Activated CD4-positive, CD25-positive, alpha-beta regulatory T cell treated with anti-CD3 and anti-CD28 coated beads, Interleukin-2, amount 50 U/mL, for 16 hours (primary cell): ENCODE measurements at regions not wholly inside any gene's neighbourhood (a gene's known extent, or its start where the extent isn't known, plus 50 kb on each side); places are given as distances from the start of the nearest gene placed in this dataset.

Experiments
- DNase-seq: peaks from one replicate; pipeline ENCODE4 v3.0.0-alpha.2; 2020; ENCODE audit warnings: low read depth, low spot score

GRCh38 chr22:26732284-26732683 is 74.9 kb downstream of the MIAT start:
- DNase-seq, result no peak

GRCh38 chr22:26734339-26735018 is 77.1 kb downstream of the MIAT start:
- no peak for DNase-seq

- DNase-seq, result no peak
Measured at GRCh38 chr22:26735019-26735409, 77.6 kb downstream of the MIAT start.

GRCh38 chr22:26737262-26737661 is 79.9 kb downstream of the MIAT start:
- DNase-seq, result no peak

- no peak for DNase-seq
Measured at GRCh38 chr22:26740253-26740652, 82.9 kb downstream of the MIAT start.

- no peak for DNase-seq
Measured at GRCh38 chr22:26743149-26743548, 85.8 kb downstream of the MIAT start.

- no peak for DNase-seq
Measured at GRCh38 chr22:26744892-26745808, 87.8 kb downstream of the MIAT start.

GRCh38 chr22:26746311-26746710 is 88.9 kb downstream of the MIAT start:
- no peak for DNase-seq

- DNase-seq, result no peak
Measured at GRCh38 chr22:26748845-26749244, 91.5 kb downstream of the MIAT start.

GRCh38 chr22:26751217-26751616 is 93.8 kb downstream of the MIAT start:
- DNase-seq, result no peak

GRCh38 chr22:26753125-26753862 is 95.9 kb downstream of the MIAT start:
- DNase-seq, result no peak

GRCh38 chr22:26756675-26757293 is 99.4 kb downstream of the MIAT start:
- DNase-seq, result no peak

GRCh38 chr22:26757496-26757895 is 100.1 kb downstream of the MIAT start:
- no peak for DNase-seq

- DNase-seq, result no peak
Measured at GRCh38 chr22:26762503-26763472, 105.4 kb downstream of the MIAT start.

- DNase-seq, result no peak
Measured at GRCh38 chr22:26763633-26764361, 106.4 kb downstream of the MIAT start.

- DNase-seq, result no peak
Measured at GRCh38 chr22:26766510-26767350, 109.3 kb downstream of the MIAT start.

- no peak for DNase-seq
Measured at GRCh38 chr22:26767351-26768155, 110.2 kb downstream of the MIAT start.

GRCh38 chr22:26768156-26768515 is 110.7 kb downstream of the MIAT start:
- no peak for DNase-seq
